HG03575 (cell line): ENCODE measurements at regions not wholly inside any gene's neighbourhood (a gene's known extent, or its start where the extent isn't known, plus 50 kb on each side); places are given as distances from the start of the nearest gene placed in this dataset.
"Not testable (repeated sequence)": the region's sequence is repeated elsewhere in the genome, so short reads cannot be mapped to it uniquely, and the experiment has no call there.

ENCODE experiments used
- ATAC-seq: cut with Tn5 transposase; IDR thresholded peaks from one replicate; pipeline ENCODE4 v1.9.1; 2021; ENCODE audit not compliant: unreplicated experiment, insufficient number of reproducible peaks, low FRiP score; ENCODE audit errors: extremely low read depth

DNA sequence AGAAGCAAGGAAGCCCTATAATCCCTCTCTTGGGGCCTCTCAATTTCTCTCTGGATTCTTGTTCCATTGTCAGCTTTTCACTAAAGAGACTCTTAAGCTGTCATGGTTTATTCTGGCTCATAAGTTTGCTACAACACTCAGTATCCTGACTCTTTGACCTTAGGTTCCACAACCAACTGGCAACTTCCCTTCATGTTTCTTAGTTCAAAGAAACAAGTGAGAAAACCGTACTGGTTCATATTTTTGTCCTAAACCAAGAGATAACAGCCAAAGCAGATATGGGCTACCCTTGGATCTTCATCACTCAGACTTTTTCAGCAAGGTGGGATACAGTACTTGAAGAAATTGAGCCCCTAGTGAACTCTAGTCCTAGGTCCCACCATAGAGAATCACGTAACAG is 109.9 kb upstream of the CRIM1 start:
- no peak for ATAC-seq

DNA sequence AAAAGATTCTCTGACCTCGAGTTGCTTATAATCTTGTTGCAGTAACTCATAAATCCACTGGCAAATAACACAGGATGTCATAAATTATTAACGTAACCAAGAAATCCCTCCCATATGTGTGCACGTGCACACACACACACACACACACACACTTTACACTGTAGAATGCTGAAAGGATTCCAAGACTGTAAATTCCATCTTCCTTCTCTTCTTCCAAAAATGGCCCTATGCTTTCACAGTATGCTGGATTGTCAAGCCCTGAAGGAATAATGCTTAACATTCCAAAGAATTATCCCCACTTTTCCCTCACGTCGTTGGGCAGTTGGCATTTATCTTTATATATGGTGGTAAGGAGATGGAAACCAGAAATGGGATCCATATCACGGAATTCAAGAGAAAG is 117.5 kb upstream of the CRIM1 start:
- ATAC-seq, result no peak

DNA sequence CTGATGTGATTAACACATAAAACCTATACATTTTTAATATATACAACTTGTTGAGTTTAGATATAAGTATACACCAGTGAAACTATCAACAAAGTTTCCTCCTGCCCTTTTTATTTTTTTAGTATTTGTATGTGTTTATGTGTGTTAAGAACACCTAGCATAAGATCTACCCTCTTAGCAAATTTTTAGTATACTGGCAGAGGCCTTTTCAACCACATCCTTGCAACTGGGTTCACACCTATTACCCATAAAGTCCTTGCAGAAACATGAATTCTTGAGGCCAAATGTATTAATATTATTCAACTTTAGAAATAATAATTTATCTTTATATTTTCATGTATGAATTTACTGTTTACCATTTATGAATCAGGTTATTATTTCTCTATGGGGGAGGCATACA is 119.7 kb upstream of the CRIM1 start:
- ATAC-seq, result no peak

DNA sequence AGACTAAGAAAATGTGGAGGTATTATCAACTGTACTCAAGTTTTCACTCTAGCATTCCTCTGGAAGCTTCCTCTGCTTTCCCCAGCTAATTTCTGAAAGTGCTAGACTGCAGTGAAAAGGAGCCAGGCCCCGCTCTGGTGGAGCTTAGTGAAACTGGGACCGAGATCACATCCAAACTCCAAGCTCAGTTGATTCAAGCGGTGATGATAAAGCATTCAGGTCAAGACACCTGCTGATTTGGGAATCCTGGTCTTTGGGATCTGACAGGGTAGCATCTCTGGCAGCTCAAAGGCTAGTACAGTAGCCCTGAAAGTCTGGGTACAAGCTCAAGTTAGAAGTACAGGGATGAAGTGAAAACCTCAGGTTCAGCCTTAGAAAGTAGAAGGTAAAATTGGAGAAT is 120.2 kb upstream of the CRIM1 start:
- no peak for ATAC-seq

DNA sequence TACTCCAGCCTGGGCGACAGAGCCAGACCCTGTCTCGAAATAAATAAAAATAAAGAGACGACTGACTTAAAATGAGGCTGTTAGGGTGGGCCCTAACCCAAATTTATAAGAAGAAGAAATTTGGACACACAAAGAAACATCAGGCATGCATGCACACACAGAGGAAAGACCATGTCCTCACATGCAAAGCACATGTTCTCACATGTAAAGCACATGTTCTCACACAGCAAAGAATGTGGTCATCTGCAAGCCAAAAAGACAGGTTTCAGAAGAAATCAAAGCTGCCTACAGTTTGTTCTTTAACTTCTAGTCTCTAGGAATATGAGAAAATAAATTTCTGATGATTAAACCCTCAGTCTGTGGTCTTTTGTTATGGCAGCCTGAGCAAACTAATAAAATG is 132.3 kb upstream of the CRIM1 start:
- ATAC-seq, result no peak

DNA sequence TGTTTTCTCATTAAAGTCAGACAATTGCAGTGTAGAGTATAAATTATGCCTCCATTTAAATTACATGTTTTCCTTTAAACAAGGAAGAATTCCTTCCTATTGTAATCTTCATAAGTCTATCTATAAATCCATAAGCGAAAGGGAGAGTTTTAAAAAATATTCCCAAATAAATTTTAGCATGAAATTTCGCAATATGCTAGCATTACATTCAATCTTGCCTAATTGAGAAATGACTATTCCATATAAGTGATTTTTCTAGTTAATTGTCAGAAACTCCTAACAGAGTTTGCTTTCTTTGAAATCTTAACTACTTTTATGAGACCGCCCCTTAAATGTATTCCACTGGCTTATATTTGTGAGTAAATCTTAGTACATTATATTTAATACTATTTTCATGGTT is 133.1 kb upstream of the CRIM1 start:
- no peak for ATAC-seq

DNA sequence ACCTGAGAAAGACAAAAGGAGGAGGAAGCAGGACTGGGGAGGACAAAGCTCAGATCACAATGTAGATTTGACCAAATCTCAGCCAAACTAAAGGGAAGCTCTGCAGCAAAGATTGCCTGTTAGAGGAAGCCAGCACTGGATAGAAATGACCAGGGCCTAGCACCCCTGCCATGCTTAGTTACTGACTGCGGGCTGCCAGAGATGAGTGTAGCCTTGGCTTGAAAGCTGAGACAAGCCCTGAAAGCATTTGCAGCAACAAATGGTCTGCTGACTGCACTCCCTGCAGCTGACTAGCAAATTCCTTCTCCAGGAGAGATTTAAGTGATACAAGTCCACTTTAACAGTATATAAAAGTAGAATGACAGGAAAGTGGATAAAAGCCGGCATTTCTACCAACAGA is 140.9 kb upstream of the CRIM1 start:
- ATAC-seq, result no peak

DNA sequence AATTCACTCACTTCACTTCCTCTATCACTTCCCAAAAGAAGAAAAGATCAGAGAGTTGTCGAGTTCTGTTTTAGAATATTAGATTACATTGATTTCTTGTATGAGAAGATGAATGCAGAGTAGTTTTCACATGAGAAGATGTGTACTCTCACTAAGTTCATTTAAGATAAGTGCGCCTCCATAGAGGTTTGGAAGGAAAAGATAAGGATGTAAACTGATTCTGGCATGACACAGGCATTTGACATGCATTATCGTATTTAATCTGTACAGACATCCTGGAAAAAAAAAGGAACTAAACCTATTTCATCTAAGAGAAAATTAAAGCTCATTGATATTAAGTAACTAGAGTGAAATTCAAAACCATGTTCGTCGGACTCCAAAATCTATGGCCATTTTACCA is 152.2 kb upstream of the CRIM1 start:
- ATAC-seq, result no peak

DNA sequence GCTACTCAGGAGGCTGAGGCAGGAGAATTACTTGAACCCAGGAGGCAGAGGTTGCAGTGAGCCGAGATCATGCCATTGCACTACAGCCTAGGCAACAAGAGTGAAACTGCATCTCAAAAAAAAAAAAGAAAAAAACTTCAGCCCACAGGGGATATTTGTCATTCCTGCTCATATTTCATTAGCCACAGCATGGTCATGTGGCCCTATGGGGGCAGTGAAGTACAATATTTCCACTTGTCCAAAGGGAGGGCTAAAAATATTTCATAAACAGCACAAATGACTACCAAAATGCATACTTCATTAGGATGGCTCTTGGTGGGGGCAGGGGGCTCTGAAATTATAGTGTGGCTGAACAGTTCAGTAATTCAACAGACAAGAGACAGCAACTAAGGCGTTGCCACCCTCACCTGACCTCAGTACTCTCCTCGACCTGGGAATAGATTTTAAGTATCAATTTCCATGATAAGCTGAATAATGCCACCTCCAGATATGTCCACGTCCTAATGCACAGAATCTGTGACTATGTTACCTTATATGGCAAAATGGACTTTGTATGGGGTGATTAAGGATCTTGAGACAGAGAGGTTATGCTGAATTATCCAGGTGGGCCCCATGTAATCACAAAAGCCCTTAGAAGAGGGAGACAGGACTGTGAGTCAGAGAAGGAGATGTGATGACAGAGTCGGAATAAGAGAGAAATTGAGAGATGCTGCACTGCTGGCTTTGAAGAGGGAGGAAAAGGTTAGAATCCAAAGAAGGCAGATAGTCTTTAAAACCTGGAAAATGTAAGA is 158.2 kb upstream of the CRIM1 start:
- ATAC-seq, result no peak

DNA sequence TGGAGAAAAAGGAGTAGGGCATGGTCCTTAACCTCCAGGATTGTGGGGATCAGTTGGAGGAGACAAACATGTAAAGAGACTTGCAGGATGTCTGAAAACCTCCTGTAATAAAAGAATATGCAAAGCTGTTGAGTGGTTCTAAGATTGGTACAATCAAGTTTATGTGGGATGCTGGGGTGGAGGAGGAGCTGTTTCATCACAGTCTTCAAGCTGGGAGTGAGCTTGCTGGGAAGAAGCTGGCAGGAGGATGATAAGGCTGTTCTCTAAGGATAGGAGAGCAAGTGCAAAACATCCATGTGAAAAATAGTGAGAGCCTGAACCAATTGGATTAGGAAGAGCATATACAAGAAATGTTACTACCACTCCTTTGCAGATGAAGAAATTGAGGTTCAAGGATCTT is 161.9 kb upstream of the CRIM1 start:
- no peak for ATAC-seq

DNA sequence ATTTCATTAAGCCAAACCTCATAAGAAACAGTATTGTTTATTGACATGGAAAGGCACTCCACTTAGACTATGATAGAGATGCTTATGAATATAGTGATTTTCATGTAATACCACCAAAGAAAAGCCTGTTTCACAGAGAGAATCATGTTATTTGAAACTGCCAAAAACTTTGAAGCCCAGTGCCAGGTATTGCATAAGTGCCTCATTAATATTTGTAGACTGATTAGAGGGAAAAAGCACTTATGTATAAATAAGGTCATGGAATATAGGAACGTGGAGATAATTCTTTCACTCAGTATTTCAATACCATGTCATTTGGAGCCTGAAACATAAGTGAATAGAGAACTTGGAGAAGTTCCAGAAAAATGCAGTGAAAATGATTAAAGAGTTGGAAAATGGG is 162.6 kb upstream of the CRIM1 start:
- no peak for ATAC-seq

DNA sequence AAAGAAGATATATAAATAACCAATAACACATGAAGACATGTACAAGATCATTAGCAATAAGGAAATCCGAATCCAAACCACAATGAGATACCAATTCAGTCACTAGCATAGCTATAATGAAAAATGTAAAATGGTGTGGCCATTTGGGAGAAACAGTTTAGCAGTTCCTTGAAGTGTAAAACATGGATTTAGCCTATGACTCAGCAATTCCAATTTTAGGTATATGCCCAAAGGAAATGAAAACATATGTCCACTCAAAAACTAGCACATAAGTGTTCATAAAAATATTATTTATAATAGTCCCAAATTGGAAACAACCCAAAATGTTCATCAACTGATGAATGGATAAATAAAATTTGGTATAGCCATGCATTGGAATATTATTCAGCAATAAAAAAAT is 165.5 kb upstream of the CRIM1 start:
- ATAC-seq, result no peak

DNA sequence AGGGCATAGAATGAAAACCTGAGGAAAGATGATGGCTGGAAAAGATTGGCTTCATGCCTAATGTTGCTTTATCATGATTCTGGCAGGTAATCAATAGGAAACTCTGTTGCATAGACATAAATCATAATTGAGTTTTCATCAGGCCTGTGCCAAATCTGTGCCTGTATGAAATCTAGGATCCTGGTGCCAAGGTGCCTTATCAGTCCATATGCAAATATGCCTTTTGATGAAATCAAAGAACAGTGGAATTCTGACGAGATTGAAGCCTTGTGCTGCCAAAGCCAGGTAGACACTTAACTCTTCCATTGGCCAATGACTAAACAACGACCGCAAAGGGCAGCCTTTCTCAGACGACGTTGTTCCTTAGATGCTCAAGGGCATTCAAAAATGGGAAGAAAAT is 170.0 kb upstream of the CRIM1 start:
- ATAC-seq, result no peak

DNA sequence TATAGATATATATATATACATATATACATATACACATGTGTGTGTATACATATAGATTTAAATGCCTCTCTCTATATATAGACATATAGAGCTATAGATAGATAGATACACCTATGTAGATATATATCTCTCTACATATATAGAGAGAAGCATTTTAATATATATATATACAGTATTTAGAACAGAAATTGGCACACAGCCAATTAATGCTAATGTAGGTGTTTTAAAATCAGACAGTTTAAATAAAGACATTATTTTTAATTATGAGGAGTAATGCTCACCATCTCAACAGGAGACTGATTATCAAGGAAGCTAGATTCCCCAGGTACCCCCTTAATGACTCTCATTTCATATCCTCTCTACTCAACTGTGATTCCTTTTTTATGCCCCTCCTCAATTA is 170.7 kb upstream of the CRIM1 start:
- ATAC-seq, result no peak

DNA sequence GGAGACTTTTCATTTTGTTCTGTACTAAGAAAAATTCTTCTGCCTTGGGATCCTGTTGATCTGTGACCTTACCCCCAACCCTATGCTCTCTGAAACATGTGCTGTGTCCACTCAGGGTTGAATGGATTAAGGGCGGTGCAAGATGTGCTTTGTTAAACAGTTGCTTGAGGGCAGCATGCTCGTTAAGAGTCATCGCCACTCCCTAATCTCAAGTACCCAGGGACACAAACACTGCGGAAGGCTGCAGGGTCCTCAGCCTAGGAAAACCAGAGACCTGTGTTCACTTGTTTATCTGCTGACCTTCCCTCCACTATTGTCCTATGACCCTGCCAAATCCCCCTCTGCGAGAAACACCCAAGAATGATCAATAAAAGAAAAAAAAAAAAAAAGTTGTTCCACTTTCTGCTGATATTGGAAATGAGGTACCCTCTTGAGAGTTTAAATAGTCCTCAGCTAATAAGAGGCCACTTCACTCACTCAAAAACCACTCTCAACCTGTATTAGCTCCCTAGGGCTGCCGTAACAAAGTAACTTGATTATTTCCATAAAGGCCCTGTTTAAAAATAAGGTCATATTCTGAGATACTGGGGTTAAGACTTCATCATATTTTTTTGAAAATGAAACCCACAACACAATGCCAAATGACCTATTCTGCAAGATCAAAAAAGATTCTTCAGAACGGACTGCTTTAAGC is 174.6 kb upstream of the CRIM1 start:
- not testable (repeated sequence) for ATAC-seq

DNA sequence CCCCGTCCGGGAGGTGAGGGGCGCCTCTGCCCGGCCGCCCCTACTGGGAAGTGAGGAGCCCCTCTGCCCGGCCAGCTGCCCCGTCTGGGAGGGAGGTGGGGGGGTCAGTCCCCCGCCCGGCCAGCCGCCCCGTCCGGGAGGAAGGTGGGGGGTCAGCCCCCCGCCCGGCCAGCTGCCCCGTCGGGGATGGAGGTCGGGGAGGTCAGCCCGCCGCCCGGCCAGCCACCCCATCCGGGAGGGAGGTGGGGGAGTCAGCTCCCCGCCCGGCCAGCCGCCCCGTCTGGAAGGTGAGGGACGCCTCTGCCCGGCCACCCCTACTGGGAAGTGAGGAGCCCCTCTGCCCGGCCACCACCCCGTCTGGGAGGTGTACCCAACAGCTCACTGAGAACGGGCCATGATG is 175.3 kb upstream of the CRIM1 start:
- not testable (repeated sequence) for ATAC-seq

DNA sequence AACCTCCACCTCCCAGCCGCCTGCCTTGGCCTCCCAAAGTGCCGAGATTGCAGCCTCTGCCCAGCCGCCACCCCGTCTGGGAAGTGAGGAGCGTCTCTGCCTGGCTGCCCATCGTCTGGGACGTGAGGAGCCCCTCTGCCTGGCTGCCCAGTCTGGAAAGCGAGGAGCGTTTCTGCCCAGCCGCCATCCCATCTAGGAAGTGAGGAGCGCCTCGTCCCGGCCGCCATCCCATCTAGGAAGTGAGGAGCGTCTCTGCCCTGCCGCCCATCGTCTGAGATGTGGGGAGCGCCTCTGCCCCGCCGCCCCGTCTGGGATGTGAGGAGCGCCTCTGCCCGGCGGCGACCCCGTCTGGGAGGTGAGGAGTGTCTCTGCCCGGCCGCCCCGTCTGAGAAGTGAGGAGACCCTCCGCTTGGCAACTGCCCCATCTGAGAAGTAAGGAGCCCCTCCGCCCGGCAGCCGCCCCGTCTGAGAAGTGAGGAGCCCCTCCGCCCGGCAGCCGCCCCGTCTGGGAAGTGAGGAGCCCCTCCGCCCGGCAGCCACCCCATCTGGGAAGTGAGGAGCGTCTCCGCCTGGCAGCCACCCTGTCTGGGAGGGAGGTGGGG is 175.8 kb upstream of the CRIM1 start:
- ATAC-seq, result not testable (repeated sequence)

DNA sequence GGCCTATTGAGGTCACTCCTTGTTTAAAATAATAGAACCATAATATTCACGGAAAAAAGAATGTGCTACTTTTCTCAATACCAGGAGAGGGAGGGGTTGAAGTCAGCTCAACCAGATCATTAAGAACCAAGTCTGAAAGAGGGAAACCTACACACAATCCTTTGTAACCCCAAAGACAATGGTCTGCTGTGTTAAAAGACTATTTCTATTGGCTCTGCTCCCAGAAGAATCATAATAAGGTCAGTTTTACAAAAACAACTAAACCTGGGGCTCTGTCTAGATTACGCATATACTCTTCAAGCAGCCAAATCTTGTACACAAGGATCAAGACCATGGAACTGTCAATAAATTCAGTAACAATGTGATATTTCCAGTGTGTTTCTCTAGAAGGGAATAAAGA is 177.2 kb upstream of the CRIM1 start:
- ATAC-seq, result no peak

DNA sequence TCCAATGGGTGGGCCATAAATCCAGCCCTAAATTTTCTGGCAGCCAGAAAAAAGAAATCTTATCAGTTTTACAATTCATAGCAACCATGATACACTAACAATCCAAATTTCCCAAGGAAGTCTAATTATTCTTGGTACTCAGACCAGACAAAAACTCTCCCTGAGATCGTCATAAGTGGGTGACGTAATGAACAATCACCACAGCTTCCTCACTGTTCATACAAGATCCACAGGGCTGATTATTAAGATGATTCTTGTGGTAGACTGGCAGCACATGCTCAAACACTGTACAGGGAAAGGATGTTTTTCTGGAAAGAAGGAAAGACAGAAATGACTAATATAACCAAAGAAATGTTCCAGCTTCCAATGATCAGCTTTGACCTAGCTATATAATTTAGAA is 178.3 kb upstream of the CRIM1 start:
- no peak for ATAC-seq

DNA sequence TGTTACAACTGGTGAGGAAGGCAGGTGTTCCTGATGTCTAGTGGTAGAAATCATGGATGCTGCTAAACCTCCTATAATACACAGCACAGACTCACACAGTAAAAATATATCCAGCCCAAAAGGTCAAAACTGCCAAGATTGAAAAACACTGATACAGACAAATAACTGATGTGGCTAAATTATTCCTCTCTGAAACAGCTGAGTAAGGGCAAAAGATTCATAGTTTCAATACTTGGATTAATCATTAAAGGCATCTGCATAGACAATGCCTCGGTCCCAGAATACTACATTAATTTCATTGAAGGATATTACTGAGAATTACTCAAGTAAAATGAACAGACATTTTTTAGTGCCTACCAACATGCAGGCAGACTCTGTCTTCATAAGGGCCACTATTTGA is 180.7 kb upstream of the CRIM1 start:
- ATAC-seq, result no peak
